Glutamatergic neuron (in vitro differentiated cells): ENCODE measurements at regions not wholly inside any gene's neighbourhood (a gene's known extent, or its start where the extent isn't known, plus 50 kb on each side); places are given as distances from the start of the nearest gene placed in this dataset.

Source experiments
- DNase-seq: peaks from one replicate; pipeline ENCODE4 v3.0.0; 2022
- H3K27ac Mint-ChIP-seq: one replicate; pipeline ENCODE4 v1.8.0; 2020; ENCODE audit warnings: mild to moderate bottlenecking, mixed read lengths, inconsistent platforms; ENCODE audit not compliant: unreplicated experiment
- H3K27me3 Mint-ChIP-seq: one replicate; pipeline ENCODE4 v1.8.0; 2020; ENCODE audit warnings: mild to moderate bottlenecking, moderate library complexity, mixed read lengths, inconsistent platforms; ENCODE audit not compliant: unreplicated experiment
- H3K36me3 Mint-ChIP-seq: one replicate; pipeline ENCODE4 v1.8.0; 2020; ENCODE audit warnings: mild to moderate bottlenecking, mixed read lengths, inconsistent platforms; ENCODE audit not compliant: unreplicated experiment
- H3K4me1 Mint-ChIP-seq: one replicate; pipeline ENCODE4 v1.8.0; 2020; ENCODE audit warnings: mild to moderate bottlenecking, low read depth, mixed read lengths, inconsistent platforms; ENCODE audit not compliant: unreplicated experiment
- H3K4me3 Mint-ChIP-seq: one replicate; pipeline ENCODE4 v1.8.0; 2020; ENCODE audit warnings: mild to moderate bottlenecking, mixed read lengths, inconsistent platforms; ENCODE audit not compliant: unreplicated experiment
- H3K9me3 Mint-ChIP-seq: one replicate; pipeline ENCODE4 v1.8.0; 2020; ENCODE audit warnings: mild to moderate bottlenecking, moderate library complexity, mixed read lengths, inconsistent platforms; ENCODE audit not compliant: unreplicated experiment
- TF ChIP-seq, protein P1 (sequence below): fragments of 200-600 bp; sonication (generic); IDR thresholded peaks from one replicate; pipeline ENCODE4 v1.5.0; 2021; ENCODE audit not compliant: partially characterized antibody, unreplicated experiment

GRCh38 chr4:41844327-41844726 is 90.9 kb upstream of the TMEM33 start:
- TF ChIP-seq, protein P1, sequence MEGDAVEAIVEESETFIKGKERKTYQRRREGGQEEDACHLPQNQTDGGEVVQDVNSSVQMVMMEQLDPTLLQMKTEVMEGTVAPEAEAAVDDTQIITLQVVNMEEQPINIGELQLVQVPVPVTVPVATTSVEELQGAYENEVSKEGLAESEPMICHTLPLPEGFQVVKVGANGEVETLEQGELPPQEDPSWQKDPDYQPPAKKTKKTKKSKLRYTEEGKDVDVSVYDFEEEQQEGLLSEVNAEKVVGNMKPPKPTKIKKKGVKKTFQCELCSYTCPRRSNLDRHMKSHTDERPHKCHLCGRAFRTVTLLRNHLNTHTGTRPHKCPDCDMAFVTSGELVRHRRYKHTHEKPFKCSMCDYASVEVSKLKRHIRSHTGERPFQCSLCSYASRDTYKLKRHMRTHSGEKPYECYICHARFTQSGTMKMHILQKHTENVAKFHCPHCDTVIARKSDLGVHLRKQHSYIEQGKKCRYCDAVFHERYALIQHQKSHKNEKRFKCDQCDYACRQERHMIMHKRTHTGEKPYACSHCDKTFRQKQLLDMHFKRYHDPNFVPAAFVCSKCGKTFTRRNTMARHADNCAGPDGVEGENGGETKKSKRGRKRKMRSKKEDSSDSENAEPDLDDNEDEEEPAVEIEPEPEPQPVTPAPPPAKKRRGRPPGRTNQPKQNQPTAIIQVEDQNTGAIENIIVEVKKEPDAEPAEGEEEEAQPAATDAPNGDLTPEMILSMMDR: no peak
- H3K9me3 Mint-ChIP-seq: no peaks in the 10 kb centered on the region
- no peak overlapping the region for H3K4me3 Mint-ChIP-seq
- H3K36me3 Mint-ChIP-seq: no peaks in the 10 kb centered on the region
- no peaks in the 10 kb centered on the region for H3K4me1 Mint-ChIP-seq
- H3K27ac Mint-ChIP-seq: no peak overlapping the region
- H3K27me3 Mint-ChIP-seq: no peaks in the 10 kb centered on the region
- no peak for DNase-seq

DNA sequence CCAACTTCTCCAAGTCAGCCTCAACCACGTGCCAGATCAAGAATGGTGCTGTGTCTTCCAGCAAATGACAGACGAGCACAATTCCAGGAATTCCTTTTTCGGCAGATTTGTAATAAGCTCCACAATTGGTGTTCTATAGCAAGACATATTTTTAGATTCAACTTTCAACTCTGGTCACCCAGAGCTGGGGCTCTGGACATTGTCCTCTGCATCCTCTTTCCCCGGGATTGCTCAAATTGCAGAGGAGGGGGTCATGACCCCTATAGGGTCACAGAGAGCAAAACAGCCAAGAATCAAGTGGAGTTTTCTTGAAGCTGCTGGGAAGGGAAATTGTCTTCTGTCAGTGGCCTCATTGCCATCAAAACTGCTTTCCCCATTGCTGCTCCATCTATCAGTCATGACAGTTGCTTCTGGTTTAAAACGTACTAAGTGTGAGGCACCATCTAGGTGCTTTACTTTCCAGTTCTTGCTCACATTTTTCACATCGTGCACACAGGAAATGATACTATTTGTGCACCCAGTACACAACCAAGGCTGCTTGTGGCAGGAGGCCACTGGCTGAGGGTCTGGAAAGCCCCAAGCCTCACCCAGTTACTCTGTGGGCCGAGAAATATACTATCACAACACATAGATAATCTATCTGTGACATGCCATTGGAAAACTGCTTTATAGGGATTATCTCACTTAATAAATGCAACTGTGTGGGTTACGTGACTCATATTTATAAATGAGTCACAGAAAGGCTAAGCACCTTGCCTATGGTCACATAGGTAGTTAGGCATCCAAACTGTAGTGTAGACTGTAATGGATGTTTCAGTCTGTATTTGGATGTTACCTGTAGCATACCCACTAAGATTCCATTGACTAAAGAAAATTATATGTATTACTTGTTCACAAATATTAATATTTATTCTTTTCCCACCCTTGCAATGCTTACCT is 91.7 kb upstream of the PHOX2B start:
- no peak for DNase-seq
- Mint-ChIP-seq H3K9me3 (peaks cover 6% of the 10 kb centered on the region), H3K27ac (no peak overlapping the region), H3K4me3 (no peak overlapping the region), H3K36me3 (no peaks in the 10 kb centered on the region), H3K4me1 (peaks cover 12% of the 10 kb centered on the region), H3K27me3 (peaks cover 4% of the 10 kb centered on the region)
- TF ChIP-seq, protein P1: no peak

- Mint-ChIP-seq H3K4me1 (peaks cover 13% of the 10 kb centered on the region), H3K4me3 (no peak overlapping the region), H3K9me3 (peaks cover 9% of the 10 kb centered on the region), H3K27me3 (peaks cover 4% of the 10 kb centered on the region), H3K36me3 (no peaks in the 10 kb centered on the region), H3K27ac (no peak overlapping the region)
- DNase-seq: no peak
- TF ChIP-seq, protein P1: no peak
Measured at GRCh38 chr4:41838590-41838989, 90.1 kb upstream of the PHOX2B start.

- peaks cover 5% of the 10 kb centered on the region for H3K27me3 Mint-ChIP-seq
- TF ChIP-seq, protein P1: no peak
- no peak overlapping the region for H3K4me3 Mint-ChIP-seq
- H3K9me3 Mint-ChIP-seq: peaks cover 9% of the 10 kb centered on the region
- no peaks in the 10 kb centered on the region for H3K36me3 Mint-ChIP-seq
- DNase-seq: peak; percentile 51
- peak overlapping the region; percentile 96 for H3K27ac Mint-ChIP-seq
- peaks cover 14% of the 10 kb centered on the region for H3K4me1 Mint-ChIP-seq
Measured at GRCh38 chr4:41835321-41835995, 86.9 kb upstream of the PHOX2B start.

DNA sequence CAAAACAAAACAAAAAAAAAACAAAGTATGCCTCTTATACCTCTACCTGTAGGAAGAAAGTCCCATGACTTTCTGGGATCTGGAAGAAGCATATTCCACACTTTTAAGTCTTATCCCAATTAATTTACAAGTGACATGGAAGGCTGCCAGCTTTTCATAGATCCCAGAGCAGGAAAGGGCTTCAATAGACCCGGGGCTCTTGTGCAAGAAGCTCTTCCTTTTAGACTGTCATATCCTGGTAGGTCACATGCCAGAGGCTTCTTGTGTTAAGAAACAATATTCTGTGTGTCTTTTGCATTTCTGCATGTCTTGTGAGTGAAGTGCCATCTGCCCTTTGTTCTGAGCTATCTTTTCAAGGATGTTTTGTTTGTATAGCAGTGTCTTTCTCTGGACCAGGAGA is 84.4 kb upstream of the PHOX2B start:
- H3K4me3 Mint-ChIP-seq: no peak overlapping the region
- peaks cover 6% of the 10 kb centered on the region for H3K27me3 Mint-ChIP-seq
- H3K27ac Mint-ChIP-seq: no peak overlapping the region
- H3K4me1 Mint-ChIP-seq: peaks cover 12% of the 10 kb centered on the region
- H3K9me3 Mint-ChIP-seq: peaks cover 9% of the 10 kb centered on the region
- TF ChIP-seq, protein P1: no peak
- no peak for DNase-seq
- H3K36me3 Mint-ChIP-seq: peaks cover 3% of the 10 kb centered on the region
